Muscle of back (tissue), 3 donors: ENCODE measurements at regions not wholly inside any gene's neighbourhood (a gene's known extent, or its start where the extent isn't known, plus 50 kb on each side); places are given as distances from the start of the nearest gene placed in this dataset.
"Not testable (repeated sequence)": the region's sequence is repeated elsewhere in the genome, so short reads cannot be mapped to it uniquely, and the experiment has no call there.

ENCODE experiments used
- DNase-seq, 3 donors: peaks; one replicate each; pipeline versions ENCODE4 v3.0.0 to v3.0.0-alpha.2; 2013

DNA sequence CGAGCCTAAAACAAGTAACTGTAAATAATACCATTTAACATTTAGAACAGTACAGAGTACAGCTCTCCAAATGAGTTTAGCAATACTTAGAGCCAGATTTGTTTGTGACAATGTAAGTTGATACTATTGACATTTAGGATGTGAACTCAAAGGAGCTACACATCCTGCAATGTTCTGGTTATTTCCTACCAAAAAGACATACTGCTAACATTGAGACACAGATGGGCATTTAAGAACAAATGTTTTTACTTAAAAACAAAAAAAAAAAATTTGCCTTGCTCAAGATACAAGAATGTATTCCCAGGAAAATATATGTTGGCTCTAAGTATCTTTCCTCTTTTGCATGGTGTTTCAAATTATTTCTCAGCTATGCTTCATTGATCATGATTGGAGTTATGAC is 1464.8 kb upstream of the PRMT6 start:
- peak in 1 of 3 donors; percentile 2 for DNase-seq

DNA sequence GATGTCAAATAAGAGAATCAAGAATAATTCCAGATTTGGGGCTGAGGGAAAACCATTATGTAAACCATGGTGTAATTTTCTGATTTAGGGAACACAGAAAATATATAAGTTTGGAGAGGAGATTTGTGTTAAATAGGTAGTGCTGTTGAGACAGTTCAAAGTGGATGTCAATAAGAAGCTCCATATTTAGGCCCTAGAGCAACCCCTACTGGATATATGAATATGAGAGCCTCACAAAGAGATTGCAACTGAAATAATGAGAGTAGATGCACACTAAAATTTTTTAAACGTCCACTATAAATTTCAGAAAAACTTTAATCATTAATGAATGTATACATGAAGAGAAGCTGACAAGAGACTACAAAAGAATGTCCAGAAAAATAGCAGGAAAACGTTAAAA is 1447.8 kb upstream of the PRMT6 start:
- DNase-seq, result peak in 1 of 3 donors; percentile 4

DNA sequence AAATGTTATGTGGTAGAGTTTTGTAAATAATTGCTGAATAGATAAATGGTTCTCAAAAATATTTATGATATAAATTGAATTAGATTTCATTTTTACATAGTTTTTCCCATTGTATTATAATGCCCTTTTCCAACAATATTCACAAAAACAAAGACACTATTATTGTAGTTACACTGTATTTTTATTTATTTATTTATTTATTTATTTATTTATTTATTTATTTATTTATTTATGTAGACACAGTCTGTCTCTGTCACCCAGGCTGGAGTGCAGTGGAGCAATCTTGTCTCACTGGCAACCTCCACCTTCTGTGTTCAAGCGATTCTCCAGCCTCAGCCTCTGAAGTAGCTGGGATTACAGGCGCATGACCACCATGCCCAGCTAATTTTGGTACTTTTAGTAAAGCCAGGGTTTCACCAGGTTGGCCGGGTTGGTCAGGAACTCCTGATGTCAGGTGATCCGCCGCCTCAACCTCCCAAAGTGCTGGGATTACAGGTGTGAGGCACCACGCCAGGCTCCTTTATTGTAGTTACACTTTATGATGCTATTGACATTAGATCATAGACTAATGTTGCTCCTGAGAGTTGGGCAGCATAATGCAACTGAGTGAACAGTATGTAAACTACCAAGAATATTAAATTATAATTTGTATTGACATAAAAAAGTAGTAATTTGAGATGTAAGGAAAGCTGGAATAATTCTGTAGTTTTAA is 1430.0 kb upstream of the PRMT6 start:
- no peak for DNase-seq

DNA sequence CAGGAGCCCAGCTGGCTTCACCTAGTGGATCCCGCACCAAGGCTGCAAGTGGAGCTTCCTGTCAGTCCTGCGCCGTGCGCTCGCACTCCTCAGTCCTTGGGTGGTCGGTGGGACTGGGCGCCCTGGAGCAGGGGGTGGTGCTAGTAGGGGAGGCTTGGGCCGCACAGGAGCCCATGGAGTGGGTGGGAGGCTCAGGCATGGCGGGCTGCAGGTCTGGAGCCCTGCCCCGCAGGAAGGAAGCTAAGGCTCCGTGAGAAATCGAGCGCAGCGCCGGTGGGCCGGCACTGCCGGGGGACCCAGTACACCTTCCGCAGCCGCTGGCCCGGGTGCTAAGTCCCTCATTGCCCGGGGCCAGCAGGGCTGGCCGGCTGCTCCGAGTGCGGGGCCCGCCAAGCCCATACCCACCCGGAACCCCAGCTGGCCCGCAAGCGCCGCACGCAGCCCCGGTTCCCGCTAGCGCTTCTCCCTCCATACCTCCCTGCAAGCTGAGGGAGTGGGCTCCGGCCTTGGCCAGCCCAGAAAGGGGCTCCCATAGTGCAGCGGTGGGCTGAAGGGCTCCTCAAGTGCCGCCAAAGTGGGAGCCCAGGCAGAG is 1425.2 kb upstream of the PRMT6 start:
- DNase-seq, result not testable (repeated sequence)

DNA sequence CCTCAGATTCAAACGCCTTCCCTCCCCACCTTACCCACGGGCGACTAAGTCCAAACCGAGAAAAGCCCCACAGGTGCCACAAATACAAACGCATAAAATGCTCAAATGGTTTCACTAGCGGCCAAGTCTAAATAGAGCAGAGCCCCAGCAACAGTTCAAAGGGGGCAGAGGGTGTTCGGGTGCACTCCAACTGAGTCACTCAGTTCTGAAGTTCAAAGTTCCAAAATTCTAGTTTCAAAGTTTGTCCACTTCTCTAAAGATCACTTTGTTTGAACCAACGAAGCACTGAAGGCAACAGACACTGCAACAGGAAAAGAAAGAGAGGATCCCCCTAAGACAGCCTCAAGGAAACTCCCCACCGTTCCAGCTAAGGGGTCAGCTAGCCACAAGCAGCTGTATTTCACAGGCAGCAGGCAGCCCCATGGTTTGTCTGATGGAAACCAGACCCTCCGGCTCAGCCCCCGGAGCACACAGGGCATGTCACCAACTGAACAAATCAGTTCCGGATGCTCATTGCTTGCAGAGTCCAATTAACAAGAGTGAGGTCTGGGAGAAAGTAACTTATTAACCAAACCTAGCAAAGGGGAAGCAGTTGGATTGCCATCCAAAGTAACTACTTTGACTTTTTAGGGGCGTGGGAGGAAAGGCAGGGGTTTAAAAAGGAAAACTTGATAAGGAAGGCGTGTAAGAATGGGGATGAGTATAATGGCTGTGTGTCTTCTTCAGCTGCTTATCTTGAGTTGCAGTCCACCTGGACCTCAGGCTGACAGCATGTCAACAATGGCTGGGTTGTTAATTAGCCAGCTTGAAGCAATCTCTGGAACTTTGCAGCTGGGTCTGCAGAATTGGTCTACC is 1423.9 kb upstream of the PRMT6 start:
- peak in 1 of 3 donors; percentile 2 for DNase-seq

DNA sequence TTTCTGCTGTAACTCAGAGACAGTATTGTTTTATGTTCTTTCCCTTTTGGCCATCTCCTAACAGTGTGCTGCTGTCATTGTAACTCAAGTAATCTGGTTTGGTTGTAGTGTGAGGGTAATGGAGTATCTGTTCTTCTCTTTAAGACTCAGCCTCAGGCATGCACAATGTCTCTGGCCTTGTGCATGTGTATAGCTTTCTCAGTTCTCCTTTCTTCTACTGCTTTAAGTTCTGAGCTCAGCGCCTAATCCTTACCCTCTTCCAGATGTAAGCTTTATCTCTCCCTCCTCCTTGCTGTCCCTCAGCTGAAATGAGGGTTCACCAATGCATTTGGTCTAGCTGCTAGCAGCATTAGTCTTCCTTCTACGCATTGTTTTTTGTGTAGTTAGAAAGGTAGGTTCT is 1420.4 kb upstream of the PRMT6 start:
- DNase-seq, result no peak

DNA sequence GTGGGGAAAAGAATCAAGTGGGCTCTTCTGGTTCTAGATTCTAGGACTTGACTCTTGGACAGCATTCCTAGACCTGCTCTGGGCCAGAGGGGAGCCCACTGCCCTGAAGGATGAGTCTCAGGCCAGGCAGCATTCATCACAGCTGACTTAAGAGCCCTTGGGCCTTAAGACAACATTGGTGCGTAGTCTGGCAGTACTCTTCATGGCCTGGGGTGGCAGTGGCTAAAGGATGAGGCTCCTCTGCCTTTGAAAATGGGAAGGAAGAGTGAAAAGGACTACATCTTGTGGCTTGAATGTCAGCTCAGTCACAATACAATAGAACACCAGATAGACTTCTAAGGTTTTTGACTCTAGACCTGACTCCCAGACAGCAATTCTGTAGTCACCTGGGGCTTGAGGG is 1415.1 kb upstream of the PRMT6 start:
- DNase-seq, result no peak

DNA sequence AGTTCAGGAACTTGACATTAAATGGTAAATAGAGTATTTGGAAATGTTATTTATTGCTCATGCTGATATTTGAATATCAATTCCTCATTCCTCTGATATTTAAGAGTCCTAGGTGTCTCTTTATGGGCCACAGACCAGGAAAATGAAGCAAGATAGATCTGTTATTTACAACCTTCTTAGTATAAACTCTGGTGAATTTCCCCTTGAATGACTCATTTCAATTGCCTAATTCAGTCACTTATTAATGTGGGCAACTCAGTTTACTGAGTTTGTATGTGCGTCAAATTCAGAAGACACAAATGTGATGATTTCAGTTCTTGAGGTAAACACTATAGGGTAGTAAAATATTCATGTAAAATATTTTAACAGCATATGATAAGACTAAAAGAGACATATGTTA is 1404.4 kb upstream of the PRMT6 start:
- no peak for DNase-seq

DNA sequence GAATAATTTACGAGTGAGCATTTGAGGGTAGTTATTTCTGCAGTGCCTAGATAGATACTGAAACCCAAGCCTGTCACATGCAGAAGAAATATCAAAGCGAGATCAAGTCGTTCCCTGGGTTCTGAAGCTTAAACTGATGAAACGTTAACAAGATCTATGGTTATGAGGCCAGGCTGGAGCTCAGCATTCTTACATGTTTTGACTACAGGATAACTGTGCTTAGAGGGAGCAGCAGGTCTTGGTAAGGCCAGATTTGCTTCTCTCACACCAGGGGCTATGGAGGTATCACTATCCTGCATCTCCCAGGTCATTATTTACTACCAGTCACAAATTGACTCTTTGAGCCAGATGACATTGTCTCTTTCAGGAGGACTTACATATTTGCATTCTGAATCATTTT is 1401.4 kb upstream of the PRMT6 start:
- DNase-seq, result no peak

DNA sequence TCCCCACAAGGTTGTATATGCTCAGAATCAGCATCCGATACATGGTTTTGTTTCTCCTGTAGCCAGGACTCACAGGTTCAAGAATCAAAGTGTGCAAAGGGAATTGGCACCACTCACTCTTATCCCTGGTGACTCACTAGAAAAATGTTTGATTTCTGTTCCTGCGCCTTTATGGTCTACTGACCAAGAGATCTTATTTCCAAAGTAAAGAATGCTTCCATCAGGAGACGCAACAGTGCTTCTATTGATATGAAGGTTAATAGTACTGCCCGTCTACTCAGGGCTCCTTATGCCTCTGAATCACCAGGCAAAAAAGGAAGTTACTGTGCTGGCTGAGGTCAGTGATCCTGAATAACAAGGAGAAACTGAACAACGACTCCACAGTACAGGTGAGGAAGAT is 1392.0 kb upstream of the PRMT6 start:
- DNase-seq, result no peak

DNA sequence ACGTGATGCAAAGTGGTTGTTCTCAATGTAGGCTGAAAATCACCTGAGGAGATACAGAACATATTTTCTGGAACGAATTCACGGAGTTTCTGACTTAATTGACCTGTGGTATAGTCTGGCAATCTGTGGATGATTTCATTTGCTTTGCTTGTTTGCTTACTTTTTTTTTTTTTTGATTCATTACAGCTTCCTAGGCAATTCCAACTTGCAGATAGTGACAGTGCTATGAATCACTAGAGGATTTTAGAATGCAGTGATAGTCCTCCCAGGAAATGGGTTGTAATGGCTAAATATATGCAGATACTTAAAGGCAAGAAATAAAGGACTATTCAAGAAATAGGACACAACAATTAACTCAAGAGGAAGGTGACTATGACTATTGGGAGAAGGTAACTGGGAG is 1378.1 kb upstream of the PRMT6 start:
- DNase-seq, result no peak

DNA sequence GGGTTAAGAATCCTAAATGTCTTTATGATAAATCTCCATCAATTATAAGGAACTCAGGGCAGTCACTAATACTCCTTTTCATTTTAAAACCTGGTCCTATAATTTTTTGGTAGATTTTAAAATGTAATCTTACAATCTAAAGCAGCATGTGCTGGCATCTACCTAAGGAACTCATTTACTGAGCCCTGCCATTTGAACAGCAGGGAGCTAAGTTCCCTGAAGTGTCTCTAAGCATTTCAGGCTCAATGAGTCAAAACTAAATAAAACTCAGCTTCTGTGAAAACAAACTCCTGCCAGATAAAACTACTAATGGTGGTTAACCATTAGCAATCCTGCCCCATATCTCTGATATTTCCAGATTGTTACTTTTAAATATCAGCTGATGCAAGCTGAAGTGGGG is 1371.8 kb upstream of the PRMT6 start:
- no peak for DNase-seq

DNA sequence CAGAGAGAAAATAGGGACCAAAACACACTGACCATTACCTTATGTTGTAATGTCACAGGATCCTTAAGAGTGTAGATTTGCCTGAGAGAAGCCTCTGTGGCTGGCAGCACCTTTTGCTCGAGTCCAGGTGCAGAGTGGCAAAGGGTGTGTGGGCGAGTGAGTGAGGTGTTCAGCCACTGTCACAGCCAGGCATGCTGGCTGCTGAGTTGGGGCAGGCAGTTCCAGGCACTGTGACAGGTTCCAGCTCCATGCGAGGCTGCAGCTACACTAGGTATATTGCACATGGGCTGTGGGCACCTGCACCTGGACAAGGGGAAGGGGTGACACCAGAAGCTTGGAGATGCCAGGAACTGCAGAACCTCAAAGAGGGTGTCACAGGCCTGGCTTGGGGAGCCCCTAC is 1370.4 kb upstream of the PRMT6 start:
- DNase-seq, result no peak

DNA sequence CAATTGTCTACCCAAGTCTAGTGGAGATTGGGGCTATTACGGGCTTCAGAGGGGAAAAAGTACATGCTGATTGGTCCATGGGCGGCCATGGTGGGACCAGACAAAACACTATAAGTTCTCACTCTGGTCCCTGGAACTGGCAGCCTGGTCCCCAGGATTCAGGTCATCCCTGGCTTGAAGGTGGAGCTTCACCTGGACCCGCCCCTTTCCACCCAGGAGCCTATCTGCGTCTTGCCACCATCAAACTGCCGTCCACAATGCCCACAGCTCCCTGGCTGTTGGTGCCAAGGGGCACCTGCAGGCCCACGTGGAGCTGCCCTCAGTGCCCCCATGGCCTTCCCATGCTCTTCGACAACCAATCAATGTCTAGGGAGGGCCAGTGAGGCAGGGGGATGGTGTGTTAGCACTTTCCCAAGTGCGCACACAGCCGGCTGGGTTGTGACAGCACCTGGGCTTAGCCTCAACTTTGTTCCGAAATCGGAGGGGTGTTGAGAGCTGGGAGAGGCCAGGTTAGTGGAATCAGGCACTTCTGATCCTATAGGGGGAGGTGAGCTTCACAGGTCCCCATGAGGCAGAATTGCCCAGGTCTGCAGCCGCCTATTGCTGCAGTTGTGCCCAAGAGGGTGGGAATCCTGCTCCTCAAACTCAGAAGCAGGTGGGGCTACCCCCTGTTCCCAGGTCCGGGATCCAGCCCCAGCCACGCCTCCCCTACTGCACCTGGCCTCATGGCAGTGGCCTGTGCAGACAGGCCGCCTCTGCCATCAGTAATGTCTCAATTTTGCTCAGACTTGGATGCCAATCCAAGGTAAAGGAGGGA is 1369.4 kb upstream of the PRMT6 start:
- no peak for DNase-seq

DNA sequence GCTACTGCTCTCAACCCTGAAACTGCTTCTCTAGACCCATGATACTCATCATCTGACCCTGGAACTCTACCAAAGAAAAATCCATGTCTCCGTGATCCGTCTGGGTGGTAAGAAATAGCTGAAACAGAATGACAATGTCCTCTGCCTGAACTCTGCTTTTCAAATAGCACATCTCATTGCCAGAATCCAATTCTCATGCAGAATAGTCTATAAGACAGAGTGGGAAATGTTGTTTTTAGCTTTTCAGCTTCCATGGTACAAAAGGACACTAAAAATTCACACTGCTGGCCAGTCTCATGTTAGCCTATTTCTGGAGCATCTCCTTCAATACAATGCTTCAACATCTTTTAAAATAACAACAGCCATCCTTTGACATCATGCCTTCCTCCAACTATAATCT is 1355.8 kb upstream of the PRMT6 start:
- peak in 1 of 3 donors; percentile 17 for DNase-seq

DNA sequence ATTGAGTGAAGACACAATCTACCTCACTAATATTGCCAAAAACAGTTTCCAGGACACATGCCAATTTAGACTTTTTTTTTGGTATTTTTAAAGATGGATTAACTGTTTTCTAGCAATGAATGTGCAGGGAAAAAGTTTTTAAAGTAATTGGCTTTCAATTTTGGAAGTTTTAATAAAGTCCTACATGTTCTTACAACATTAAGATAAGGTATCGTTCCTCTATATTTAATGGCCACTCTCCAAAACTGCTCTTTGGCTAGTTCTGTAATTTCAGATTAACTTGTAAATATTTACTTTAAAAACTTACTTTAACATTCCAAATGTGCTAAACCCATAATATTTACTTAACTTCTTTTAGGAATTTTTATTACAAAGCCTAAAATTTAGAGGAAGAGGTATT is 1332.2 kb upstream of the PRMT6 start:
- DNase-seq, result peak in 1 of 3 donors; percentile 17

DNA sequence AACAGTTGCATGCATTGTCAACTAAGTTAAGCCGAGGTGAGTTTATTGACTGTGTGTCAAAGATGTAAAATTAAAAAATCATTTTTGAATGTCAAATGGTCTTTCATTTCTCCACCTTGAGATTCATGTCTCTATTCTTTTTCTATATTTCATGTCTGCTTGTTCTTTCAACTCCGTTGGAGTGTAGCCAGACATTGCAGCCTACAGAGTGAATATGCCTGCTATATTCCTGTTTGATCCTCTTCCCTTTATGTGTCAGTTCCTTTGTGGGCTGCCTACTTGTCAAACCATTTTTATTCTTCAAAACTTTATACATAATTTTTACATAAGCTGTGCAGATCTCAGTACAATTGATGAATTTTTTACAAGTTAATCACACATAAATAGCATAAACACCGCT is 1325.8 kb upstream of the PRMT6 start:
- DNase-seq, result no peak

DNA sequence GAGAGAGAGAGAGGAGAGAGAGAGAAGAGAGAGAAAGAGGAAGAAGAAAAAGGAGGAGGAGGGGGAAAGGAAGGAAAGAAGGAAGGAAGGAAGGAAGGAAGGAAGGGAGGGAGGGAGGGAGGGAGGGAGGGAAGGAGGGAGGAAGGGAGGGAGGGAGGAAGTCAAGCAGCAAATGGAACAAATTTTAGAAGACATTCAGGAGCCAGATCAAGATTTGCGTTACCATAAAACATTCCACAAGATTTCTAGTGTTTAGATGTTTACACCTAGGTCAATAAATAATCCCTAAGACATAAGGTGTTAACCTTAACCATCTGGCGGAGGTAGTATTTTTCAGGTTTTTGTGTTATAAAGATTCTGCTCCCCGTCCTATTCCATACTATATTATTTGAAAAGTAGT is 1320.1 kb upstream of the PRMT6 start:
- no peak for DNase-seq

DNA sequence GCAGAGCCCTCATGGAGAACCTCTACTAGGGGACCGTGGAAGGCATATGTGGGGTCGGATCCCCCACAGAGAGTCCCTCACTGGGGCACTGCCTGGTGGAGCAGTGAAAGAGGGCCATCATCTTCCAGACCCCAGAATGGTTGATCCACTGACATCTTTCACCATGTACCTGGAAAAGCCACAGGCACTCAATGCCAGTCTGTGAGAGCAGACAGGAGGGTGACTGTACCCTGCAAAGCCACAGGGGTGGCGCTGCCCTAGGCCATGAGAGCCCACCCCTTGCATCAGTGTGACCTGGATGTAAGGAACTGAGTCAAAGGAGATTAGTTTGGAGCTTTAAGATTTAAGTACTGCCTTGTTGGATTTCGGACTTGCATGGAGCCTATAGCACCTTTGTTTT is 1276.7 kb upstream of the PRMT6 start:
- no peak for DNase-seq

DNA sequence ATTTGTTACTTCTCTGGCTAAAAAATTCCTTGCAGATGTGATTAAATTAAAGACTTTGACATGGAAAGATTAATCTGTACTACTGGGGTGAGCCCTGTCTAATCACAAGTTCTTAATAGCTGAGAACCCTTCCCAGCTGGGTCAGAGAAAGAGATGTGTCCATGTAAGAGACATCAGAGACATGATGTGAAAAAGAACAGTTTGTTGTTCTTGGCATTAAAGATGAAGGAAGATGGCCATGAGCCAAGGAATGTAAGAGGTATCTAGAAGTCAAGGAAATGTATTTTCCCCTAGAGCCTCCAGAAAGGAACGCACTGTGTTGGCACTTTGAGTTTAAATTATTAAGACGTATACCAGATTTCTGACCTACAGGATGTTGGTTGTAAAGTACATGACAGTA is 1271.5 kb upstream of the PRMT6 start:
- DNase-seq, result no peak

DNA sequence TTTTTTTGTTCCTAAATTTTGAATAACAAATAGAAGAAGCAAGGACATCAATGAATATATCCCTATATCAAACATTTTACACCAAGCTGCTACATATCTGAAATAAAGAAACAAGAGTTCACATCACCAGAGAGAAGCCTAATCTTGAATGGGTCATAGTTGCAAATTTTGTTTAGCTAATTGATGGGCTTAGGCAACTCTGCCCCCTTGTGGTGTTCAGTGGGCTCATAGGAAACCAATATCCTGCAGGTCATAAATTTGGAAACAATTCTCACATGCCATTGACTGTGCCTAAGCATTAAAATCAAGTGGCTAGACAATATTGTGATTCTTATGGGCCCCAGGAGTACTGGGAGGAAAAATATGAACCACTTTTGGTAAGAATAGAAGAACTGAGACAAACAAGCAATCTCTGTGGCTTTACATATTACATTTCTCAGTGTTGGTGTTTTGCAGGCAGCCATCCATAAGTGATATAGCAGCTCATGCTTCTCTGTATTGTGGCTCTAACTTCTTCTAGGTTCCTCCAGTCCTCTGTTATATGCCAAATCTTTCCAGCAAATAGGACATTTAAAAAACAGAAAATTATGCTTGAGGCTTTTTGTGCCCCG is 1262.8 kb upstream of the PRMT6 start:
- peak; percentile 3 to 46 (median 11) for DNase-seq

DNA sequence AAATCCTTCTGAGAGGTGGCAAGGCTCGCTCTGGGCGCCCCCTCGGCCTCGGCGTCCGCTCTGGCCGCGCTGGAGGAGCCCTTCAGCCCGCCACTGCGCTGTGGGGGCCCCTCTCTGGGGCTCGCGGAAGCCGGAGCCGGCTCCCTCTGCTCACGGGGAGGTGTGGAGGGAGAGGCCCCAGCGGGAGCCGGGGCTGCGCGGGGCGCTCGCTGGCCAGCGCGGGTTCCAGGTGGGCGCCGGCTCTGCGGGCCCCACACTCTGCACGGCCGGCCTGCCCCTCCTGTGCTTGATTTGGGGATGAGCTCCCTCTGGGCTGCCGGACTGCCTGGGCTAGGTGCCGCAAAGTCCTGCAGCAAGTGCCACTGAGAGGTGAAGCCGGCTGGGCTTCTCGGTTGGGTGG is 1260.7 kb upstream of the PRMT6 start:
- no peak for DNase-seq
